HFF-Myc (cell line): ENCODE measurements at regions not wholly inside any gene's neighbourhood (a gene's known extent, or its start where the extent isn't known, plus 50 kb on each side); places are given as distances from the start of the nearest gene placed in this dataset.

Experiments used
- DNase-seq: peaks from one replicate; pipeline ENCODE4 v3.0.0-alpha.2; 2011; ENCODE audit warnings: low read depth; ENCODE audit errors: extremely low read depth
- H3K4me3 ChIP-seq: replicated peaks from 2 replicates; pipeline ENCODE4 v1.5.1; 2011; ENCODE audit warnings: low read depth, mild to moderate bottlenecking, control low read depth, low read length
- CTCF ChIP-seq: IDR thresholded peaks from 2 replicates; pipeline ENCODE4 v1.5.1; 2012; ENCODE audit warnings: mild to moderate bottlenecking, low read depth, low read length, control low read depth; ENCODE audit errors: missing control alignments

GRCh38 chr16:25487888-25488287 is 203.9 kb upstream of the HS3ST4 start:
- TF ChIP-seq CTCF = no peak
- no peak overlapping the region for H3K4me3 ChIP-seq
- DNase-seq = no peak

- no peak for TF ChIP-seq CTCF
- no peak for DNase-seq
- no peak overlapping the region for H3K4me3 ChIP-seq
Observed at GRCh38 chr16:25481636-25482035, 210.1 kb upstream of the HS3ST4 start.

GRCh38 chr16:25478476-25478875 is 213.3 kb upstream of the HS3ST4 start:
- DNase-seq = no peak
- TF ChIP-seq CTCF = no peak
- H3K4me3 ChIP-seq = no peak overlapping the region

GRCh38 chr16:25464058-25464457 is 206.4 kb upstream of the ZKSCAN2 start:
- H3K4me3 ChIP-seq = no peak overlapping the region
- DNase-seq = no peak
- TF ChIP-seq CTCF = no peak

- no peak for DNase-seq
- TF ChIP-seq CTCF = no peak
- no peak overlapping the region for H3K4me3 ChIP-seq
Observed at GRCh38 chr16:25449802-25450201, 192.2 kb upstream of the ZKSCAN2 start.

GRCh38 chr16:25443994-25444393 is 186.3 kb upstream of the ZKSCAN2 start:
- DNase-seq = no peak
- TF ChIP-seq CTCF = no peak
- no peak overlapping the region for H3K4me3 ChIP-seq

- DNase-seq = no peak
- no peak overlapping the region for H3K4me3 ChIP-seq
- no peak for TF ChIP-seq CTCF
Observed at GRCh38 chr16:25434064-25434463, 176.4 kb upstream of the ZKSCAN2 start.
